ENCODE measurements at regions not wholly inside any gene's neighbourhood (a gene's known extent, or its start where the extent isn't known, plus 50 kb on each side); places are given as distances from the start of the nearest gene placed in this dataset.

DNA sequence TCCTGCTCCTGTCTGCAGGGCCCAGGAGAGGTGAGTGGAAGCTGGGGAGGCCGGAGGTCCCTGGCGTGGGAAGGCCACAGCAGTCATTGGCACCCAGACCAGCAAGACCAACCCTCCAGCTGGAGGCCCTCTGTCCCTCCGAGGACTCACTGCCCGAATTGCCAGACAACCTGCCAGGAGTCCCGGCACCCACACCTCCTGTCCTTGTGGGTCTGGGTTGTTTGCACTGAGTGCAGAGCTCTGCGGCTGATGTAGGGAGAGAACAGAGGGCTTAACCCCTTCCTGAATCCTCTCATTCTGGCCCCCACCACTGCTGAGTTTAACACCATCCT, 204.9 kb downstream of the KIF26A start:
- H3K27me3 ChIP-seq (ENCODE audit: control insufficient read depth in 1 of 2, insufficient read depth in 2 of 2, low read length in 2 of 2) = peaks cover 0 to 5% of the 10 kb centered on the region in 2 donors
- H3K36me3 ChIP-seq (ENCODE audit: control insufficient read depth in 1 of 2, insufficient read depth in 2 of 2, low read length in 2 of 2) = no peaks in the 10 kb centered on the region
- no peak overlapping the region for H3K4me3 ChIP-seq (ENCODE audit: low read depth in 1 of 2, low read length in 2 of 2)
- no peak overlapping the region for H3K27ac ChIP-seq (ENCODE audit: low read depth, low read length)
- H3K9ac ChIP-seq (ENCODE audit: low read depth in 1 of 2, low read length in 2 of 2) = no peak overlapping the region
- no peaks in the 10 kb centered on the region for H3K9me3 ChIP-seq (ENCODE audit: control insufficient read depth in 1 of 2, low read length in 2 of 2)
- peaks cover 5% of the 10 kb centered on the region in 2 donors for H3K4me1 ChIP-seq (ENCODE audit: control insufficient read depth in 1 of 2, insufficient read depth in 2 of 2, low read length in 2 of 2)

DNA sequence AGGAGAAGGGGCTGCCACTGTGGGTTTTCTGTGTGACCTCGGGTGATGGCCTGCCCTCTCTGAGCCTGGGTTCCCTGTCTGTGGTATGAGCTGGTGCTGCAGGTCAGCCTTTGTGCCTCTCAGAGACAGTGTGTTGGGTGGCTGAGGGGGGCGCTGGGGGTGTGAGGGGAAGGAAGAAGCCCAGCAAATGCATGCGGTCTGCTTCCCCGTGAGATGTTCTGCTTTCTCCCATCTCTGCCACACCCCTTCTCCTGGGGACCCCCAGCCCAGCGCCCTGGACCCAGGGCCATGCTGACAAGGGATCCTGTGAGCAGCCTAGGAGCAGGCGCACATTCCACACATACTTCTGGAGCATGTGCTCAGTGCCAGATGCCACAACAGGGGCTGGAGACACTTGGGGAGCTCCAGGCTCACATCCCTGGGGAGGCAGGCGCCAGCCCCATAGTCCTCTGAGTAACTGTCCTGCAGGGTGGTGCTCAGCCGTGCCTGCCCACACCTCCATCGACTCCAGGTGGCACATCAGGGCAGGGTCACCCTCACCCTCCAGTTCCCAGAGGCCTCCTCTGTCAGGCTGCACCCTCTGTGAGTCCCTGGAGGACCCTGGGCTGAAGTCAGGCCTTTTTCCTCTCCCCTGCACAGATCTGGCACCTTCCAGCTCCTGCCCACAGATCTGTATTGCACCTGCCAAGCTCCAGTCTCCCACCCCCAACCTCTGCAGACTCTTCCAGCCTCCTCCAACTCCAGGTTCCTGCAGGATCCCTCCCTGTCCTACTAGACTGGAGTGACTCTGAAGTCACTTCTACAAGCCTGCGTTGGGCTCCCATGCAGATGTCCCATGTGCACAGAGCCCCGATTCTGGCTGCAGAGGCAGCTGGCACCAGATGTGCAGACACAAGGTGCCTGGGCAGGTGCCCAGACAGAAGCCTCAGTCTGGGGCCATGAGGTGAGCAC, 205.6 kb downstream of the KIF26A start:
- Histone ChIP-seq H3K4me1 (ENCODE audit: control insufficient read depth in 1 of 2, insufficient read depth in 2 of 2, low read length in 2 of 2) (peaks cover 5% of the 10 kb centered on the region in 2 donors), H3K9me3 (ENCODE audit: control insufficient read depth in 1 of 2, low read length in 2 of 2) (no peaks in the 10 kb centered on the region), H3K27ac (ENCODE audit: low read depth, low read length) (no peak overlapping the region), H3K4me3 (ENCODE audit: low read depth in 1 of 2, low read length in 2 of 2) (no peak overlapping the region), H3K36me3 (ENCODE audit: control insufficient read depth in 1 of 2, insufficient read depth in 2 of 2, low read length in 2 of 2) (no peaks in the 10 kb centered on the region), H3K9ac (ENCODE audit: low read depth in 1 of 2, low read length in 2 of 2) (no peak overlapping the region), H3K27me3 (ENCODE audit: control insufficient read depth in 1 of 2, insufficient read depth in 2 of 2, low read length in 2 of 2) (peaks cover 0 to 5% of the 10 kb centered on the region in 2 donors)

DNA sequence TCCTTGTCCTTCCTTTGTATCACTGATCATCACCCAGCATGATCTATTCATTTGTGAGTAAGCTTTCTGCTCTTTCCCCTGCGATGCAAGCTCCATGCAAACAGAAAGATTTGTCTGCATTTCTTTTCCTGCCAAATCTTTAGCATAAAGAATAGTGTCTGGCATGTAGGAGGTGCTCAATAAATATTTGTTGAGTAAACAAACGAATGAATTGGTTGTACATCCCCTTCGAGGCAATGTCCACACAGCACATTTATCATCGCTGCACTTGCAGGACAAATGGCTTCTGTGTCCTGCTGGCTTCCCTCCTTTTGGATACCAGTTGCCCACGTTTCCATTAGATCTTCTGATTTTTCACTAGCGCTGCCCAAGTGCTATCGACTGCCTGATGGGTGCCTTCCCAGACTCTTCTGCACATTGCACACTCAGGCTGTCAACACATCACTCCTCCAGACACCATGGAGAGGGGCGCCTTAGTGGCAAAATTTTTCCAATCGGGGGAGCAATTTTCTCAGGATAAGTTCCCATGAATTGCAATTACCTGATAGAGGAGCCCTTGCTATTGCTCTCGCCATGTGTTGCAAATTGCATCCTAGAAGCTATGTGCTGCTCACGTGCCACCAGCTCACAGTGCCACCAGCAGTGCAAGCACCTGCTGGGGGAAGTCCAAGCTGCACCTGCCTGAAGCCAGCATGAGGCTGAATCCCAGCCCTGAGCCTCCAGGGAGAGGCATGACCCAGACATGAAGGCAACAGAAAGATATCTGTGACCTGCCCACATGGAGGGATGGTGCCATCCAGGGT, 206.6 kb downstream of the KIF26A start:
- no peak overlapping the region for H3K4me3 ChIP-seq (ENCODE audit: low read depth in 1 of 2, low read length in 2 of 2)
- H3K4me1 ChIP-seq (ENCODE audit: control insufficient read depth in 1 of 2, insufficient read depth in 2 of 2, low read length in 2 of 2) = peaks cover 5% of the 10 kb centered on the region in 2 donors
- no peaks in the 10 kb centered on the region for H3K36me3 ChIP-seq (ENCODE audit: control insufficient read depth in 1 of 2, insufficient read depth in 2 of 2, low read length in 2 of 2)
- no peaks in the 10 kb centered on the region for H3K9me3 ChIP-seq (ENCODE audit: control insufficient read depth in 1 of 2, low read length in 2 of 2)
- H3K27me3 ChIP-seq (ENCODE audit: control insufficient read depth in 1 of 2, insufficient read depth in 2 of 2, low read length in 2 of 2) = peaks cover 0 to 5% of the 10 kb centered on the region in 2 donors
- no peak overlapping the region for H3K27ac ChIP-seq (ENCODE audit: low read depth, low read length)
- H3K9ac ChIP-seq (ENCODE audit: low read depth in 1 of 2, low read length in 2 of 2) = no peak overlapping the region

DNA sequence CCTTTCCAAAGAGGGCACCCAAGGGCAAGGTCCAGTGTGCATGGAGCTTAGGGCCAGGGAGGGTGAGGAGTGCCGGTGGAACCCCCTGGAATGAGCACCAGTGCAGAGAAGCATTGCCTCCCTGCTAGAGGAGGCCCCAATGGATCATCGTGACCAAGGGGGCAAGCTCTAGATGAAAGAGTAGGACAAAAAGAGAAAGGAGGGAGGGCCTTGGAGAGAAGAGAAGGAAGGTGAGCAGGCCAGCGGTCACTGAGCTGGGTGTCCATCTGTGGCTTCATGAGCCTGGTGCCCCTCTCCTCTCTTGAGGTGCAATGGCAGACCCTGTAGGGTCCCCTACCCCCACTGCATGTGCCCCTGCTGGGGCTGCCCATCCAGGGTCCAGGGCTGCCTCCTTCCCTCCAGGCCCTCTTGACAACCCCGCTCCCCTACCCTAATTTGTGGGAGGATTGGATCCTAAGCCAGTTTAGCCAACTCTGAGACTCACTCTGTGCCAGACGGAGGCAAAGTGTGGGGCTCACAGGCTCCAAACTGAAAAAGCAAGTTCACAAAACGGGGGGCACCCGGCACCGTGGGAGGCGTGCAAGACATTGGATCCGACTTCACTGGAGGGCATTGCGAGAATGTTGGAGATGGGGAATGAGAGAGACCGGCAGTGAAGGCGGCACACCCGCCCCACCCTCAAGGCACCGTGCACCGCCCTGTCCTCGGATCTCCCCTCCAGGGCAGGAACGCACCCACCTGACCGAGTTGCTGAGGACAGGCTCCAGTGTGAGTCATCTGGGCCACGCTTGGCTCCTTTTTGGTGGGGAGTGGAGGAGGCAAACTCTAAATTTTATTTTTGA, 207.5 kb downstream of the KIF26A start:
- Histone ChIP-seq H3K4me3 (ENCODE audit: low read depth in 1 of 2, low read length in 2 of 2) (no peak overlapping the region), H3K27ac (ENCODE audit: low read depth, low read length) (no peak overlapping the region), H3K27me3 (ENCODE audit: control insufficient read depth in 1 of 2, insufficient read depth in 2 of 2, low read length in 2 of 2) (peaks cover 0 to 5% of the 10 kb centered on the region in 2 donors), H3K9ac (ENCODE audit: low read depth in 1 of 2, low read length in 2 of 2) (no peak overlapping the region), H3K36me3 (ENCODE audit: control insufficient read depth in 1 of 2, insufficient read depth in 2 of 2, low read length in 2 of 2) (no peaks in the 10 kb centered on the region), H3K4me1 (ENCODE audit: control insufficient read depth in 1 of 2, insufficient read depth in 2 of 2, low read length in 2 of 2) (peaks cover 5% of the 10 kb centered on the region in 2 donors), H3K9me3 (ENCODE audit: control insufficient read depth in 1 of 2, low read length in 2 of 2) (no peaks in the 10 kb centered on the region)

DNA sequence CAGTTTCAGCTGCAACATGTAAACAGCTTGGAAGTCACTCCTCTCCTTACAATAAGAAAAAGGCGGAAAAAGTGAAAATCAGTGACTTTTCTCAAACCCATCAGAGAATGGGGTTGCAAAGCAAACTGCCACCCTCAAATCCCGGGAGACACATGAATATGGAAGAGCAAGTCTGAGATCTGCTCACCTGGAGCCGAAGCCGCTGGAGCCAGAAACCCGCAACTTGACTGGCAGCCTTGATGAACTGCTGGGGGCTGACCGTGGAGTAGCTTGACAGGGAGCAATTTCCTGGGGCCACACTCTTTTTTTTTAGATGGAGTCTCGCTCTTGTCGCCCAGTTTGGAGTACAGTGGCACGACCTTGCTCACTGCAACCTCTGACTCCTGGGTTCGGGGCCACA, 208.2 kb downstream of the KIF26A start:
- Histone ChIP-seq H3K9me3 (ENCODE audit: control insufficient read depth in 1 of 2, low read length in 2 of 2) (no peaks in the 10 kb centered on the region), H3K27me3 (ENCODE audit: control insufficient read depth in 1 of 2, insufficient read depth in 2 of 2, low read length in 2 of 2) (peaks cover 0 to 5% of the 10 kb centered on the region in 2 donors), H3K36me3 (ENCODE audit: control insufficient read depth in 1 of 2, insufficient read depth in 2 of 2, low read length in 2 of 2) (no peaks in the 10 kb centered on the region), H3K4me3 (ENCODE audit: low read depth in 1 of 2, low read length in 2 of 2) (no peak overlapping the region), H3K4me1 (ENCODE audit: control insufficient read depth in 1 of 2, insufficient read depth in 2 of 2, low read length in 2 of 2) (peaks cover 5% of the 10 kb centered on the region in 2 donors), H3K27ac (ENCODE audit: low read depth, low read length) (no peak overlapping the region), H3K9ac (ENCODE audit: low read depth in 1 of 2, low read length in 2 of 2) (no peak overlapping the region)

DNA sequence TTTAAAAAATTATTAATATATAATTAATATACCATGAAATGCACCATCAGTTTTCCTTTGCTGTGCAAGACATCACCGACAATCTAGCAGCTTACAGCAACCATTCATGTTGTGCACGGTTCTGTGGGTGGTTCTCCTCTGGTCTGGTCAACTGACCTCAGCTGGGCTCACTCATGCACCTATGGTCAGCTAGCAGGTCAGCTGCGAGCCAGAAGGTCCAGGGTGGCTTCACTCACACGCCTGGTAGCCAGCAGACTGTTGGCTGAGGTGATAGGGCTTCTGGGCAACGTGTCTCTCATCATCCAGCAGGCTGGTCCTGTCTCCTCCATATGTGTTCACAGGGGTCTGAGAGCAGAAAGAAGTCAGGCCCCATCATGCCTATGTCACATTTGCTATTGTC, 210.4 kb downstream of the KIF26A start:
- Histone ChIP-seq H3K4me1 (ENCODE audit: control insufficient read depth in 1 of 2, insufficient read depth in 2 of 2, low read length in 2 of 2) (no peaks in the 10 kb centered on the region), H3K4me3 (ENCODE audit: low read depth in 1 of 2, low read length in 2 of 2) (no peak overlapping the region), H3K27ac (ENCODE audit: low read depth, low read length) (no peak overlapping the region), H3K9me3 (ENCODE audit: control insufficient read depth in 1 of 2, low read length in 2 of 2) (no peaks in the 10 kb centered on the region), H3K36me3 (ENCODE audit: control insufficient read depth in 1 of 2, insufficient read depth in 2 of 2, low read length in 2 of 2) (no peaks in the 10 kb centered on the region), H3K27me3 (ENCODE audit: control insufficient read depth in 1 of 2, insufficient read depth in 2 of 2, low read length in 2 of 2) (peaks cover 5 to 6% of the 10 kb centered on the region in 2 donors), H3K9ac (ENCODE audit: low read depth in 1 of 2, low read length in 2 of 2) (no peak overlapping the region)

DNA sequence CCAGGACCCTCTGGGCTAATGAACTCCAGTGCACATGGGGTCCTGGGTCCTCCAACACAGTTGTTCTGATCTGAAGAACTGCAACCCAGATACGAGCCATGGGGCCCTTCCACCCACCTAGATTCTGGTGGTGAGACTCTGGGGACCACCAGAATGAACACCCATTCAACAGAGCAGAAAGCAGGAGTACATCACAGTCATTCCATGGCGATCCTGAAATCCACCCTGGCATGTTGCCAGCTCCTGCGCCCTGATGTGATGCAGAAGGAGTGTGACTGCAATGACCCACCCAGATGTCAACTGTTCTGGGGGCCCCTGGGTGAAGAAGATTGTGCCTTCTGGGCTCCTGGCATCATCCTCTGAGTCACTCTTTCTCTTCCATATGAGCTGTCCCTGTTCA, 211.6 kb downstream of the KIF26A start:
- Histone ChIP-seq H3K4me1 (ENCODE audit: control insufficient read depth in 1 of 2, insufficient read depth in 2 of 2, low read length in 2 of 2) (no peaks in the 10 kb centered on the region), H3K27me3 (ENCODE audit: control insufficient read depth in 1 of 2, insufficient read depth in 2 of 2, low read length in 2 of 2) (peaks cover 0 to 6% of the 10 kb centered on the region in 2 donors), H3K27ac (ENCODE audit: low read depth, low read length) (no peak overlapping the region), H3K4me3 (ENCODE audit: low read depth in 1 of 2, low read length in 2 of 2) (no peak overlapping the region), H3K9ac (ENCODE audit: low read depth in 1 of 2, low read length in 2 of 2) (no peak overlapping the region), H3K9me3 (ENCODE audit: control insufficient read depth in 1 of 2, low read length in 2 of 2) (no peaks in the 10 kb centered on the region), H3K36me3 (ENCODE audit: control insufficient read depth in 1 of 2, insufficient read depth in 2 of 2, low read length in 2 of 2) (no peaks in the 10 kb centered on the region)

DNA sequence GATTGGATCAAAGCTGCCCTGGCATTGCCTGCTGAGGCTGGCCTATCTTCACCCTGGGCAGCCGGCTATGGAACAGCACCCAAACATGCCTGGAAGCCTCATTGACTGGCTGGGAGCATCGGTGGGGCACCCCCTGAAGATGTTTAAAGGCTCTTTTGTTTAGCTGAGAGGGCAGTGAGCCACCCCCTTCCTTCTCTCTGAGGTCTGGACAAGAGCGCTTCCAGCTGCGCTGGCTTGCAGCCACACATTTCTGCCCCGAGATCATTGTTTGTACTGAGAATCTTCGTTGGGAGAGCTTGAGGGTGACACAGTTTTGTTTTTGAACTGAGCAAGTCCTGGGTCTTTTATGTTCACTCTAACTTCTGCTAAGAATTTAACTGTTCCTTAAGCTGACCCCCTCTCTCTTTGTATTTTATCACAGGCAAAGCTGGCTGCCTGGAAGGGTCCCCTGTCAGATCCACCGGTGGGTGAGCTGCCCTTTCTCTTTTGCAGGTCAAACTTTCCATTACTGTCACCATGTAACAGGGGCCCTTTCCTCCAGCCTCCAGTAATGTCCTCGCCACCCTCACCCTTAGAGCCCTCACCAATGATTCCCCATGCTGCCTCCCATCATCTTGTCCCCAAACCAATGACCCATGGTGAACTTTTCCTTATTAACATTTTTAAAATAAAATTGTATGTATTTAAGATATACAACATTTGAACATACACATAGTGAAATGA, 212.2 kb downstream of the KIF26A start:
- H3K27me3 ChIP-seq (ENCODE audit: control insufficient read depth in 1 of 2, insufficient read depth in 2 of 2, low read length in 2 of 2) = peaks cover 0 to 6% of the 10 kb centered on the region in 2 donors
- H3K4me3 ChIP-seq (ENCODE audit: low read depth in 1 of 2, low read length in 2 of 2) = no peak overlapping the region
- H3K27ac ChIP-seq (ENCODE audit: low read depth, low read length) = no peak overlapping the region
- no peaks in the 10 kb centered on the region for H3K36me3 ChIP-seq (ENCODE audit: control insufficient read depth in 1 of 2, insufficient read depth in 2 of 2, low read length in 2 of 2)
- H3K4me1 ChIP-seq (ENCODE audit: control insufficient read depth in 1 of 2, insufficient read depth in 2 of 2, low read length in 2 of 2) = no peaks in the 10 kb centered on the region
- no peaks in the 10 kb centered on the region for H3K9me3 ChIP-seq (ENCODE audit: control insufficient read depth in 1 of 2, low read length in 2 of 2)
- H3K9ac ChIP-seq (ENCODE audit: low read depth in 1 of 2, low read length in 2 of 2) = no peak overlapping the region

DNA sequence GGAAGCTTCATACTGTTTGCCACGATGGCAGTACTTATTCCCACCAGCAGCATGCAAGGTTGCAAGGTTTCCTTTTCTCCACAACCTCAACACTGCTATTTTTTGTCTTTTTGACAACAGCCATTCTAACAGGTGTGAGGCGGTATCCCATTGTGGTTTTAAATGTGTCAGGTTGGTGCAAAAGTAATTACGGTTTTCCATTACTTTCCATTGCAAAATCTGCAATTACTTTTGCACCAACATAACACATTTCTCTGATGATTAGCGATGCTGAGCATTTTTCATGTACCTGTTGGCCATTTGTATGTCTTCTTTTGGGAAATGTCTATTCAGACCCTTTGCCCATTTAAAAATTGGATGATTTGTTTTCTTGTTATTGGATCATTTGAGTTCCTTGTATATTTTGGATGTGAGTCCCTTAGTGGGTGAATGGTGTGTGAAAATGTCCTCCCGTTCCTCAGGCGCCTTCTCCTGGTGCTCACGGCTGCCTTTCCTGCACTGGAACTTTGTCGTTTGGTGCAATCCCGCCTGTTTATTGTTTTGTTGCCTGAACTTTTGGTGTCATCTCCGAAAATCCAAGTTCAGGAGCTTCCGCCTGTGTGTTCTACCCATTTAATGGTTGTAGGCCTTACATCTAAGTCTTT, 213.6 kb downstream of the KIF26A start:
- H3K27ac ChIP-seq (ENCODE audit: low read depth, low read length) = no peak overlapping the region
- H3K4me1 ChIP-seq (ENCODE audit: control insufficient read depth in 1 of 2, insufficient read depth in 2 of 2, low read length in 2 of 2) = no peaks in the 10 kb centered on the region
- peaks cover 0 to 6% of the 10 kb centered on the region in 2 donors for H3K27me3 ChIP-seq (ENCODE audit: control insufficient read depth in 1 of 2, insufficient read depth in 2 of 2, low read length in 2 of 2)
- no peak overlapping the region for H3K4me3 ChIP-seq (ENCODE audit: low read depth in 1 of 2, low read length in 2 of 2)
- no peaks in the 10 kb centered on the region for H3K36me3 ChIP-seq (ENCODE audit: control insufficient read depth in 1 of 2, insufficient read depth in 2 of 2, low read length in 2 of 2)
- H3K9ac ChIP-seq (ENCODE audit: low read depth in 1 of 2, low read length in 2 of 2) = no peak overlapping the region
- no peaks in the 10 kb centered on the region for H3K9me3 ChIP-seq (ENCODE audit: control insufficient read depth in 1 of 2, low read length in 2 of 2)

Data from duodenal mucosa (tissue), 2 donors.